H1 (cell line): ENCODE measurements at regions not wholly inside any gene's neighbourhood (a gene's known extent, or its start where the extent isn't known, plus 50 kb on each side); places are given as distances from the start of the nearest gene placed in this dataset.

Source experiments
- CTCF ChIA-PET: fragments of 300-600 bp; sonication (Branson Sonifier 250); formaldehyde crosslinking; loops from one replicate; lab custom pipeline; 2021; ENCODE audit not compliant: partially characterized antibody; lab: Charles Lee
- POLR2A ChIA-PET: fragments of 300-600 bp; sonication (Branson Sonifier 250); formaldehyde crosslinking; loops from one replicate; lab custom pipeline; 2021; ENCODE audit warnings: inconsistent platforms; ENCODE audit not compliant: partially characterized antibody; lab: Charles Lee
- DNase-seq, 2 experiments: peaks; one replicate each; pipeline versions ENCODE4 v3.0.0 to v3.0.0-alpha.2; 2010 to 2022; ENCODE audit warnings: low spot score in 2 of 2, low read depth in 1 of 2, mixed read lengths in 1 of 2
- FAIRE-seq: peaks from 2 replicates; lab custom pipeline; 2011; peaks lifted over from hg19 to GRCh38; lab: Jason Lieb, UNC
- H2AFZ ChIP-seq: 2 replicates; pipeline ENCODE4 v1.8.1; 2012; ENCODE audit warnings: low read length, inconsistent platforms
- H2AK5ac ChIP-seq: 2 replicates; pipeline ENCODE4 v1.6.1; 2013; ENCODE audit warnings: low read depth, low read length
- H2BK120ac ChIP-seq: replicated peaks from 2 replicates; pipeline ENCODE3; 2013; ENCODE audit warnings: low read depth, low read length, inconsistent platforms
- H2BK12ac ChIP-seq: 2 replicates; pipeline ENCODE4 v1.6.1; 2013; ENCODE audit warnings: low read depth, low read length
- H2BK15ac ChIP-seq: 2 replicates; pipeline ENCODE4 v1.6.1; 2013; ENCODE audit warnings: low read length
- H2BK20ac ChIP-seq: 2 replicates; pipeline ENCODE4 v1.6.1; 2013; ENCODE audit warnings: low read length
- H2BK5ac ChIP-seq: 2 replicates; pipeline ENCODE4 v1.6.1; 2013; ENCODE audit warnings: low read depth, low read length
- H3K14ac ChIP-seq: 2 replicates; pipeline ENCODE4 v1.6.1; 2013; ENCODE audit warnings: inconsistent platforms; ENCODE audit not compliant: insufficient read length
- H3K18ac ChIP-seq: 2 replicates; pipeline ENCODE4 v1.6.1; 2013; ENCODE audit warnings: low read length; ENCODE audit errors: extremely low read depth
- H3K23ac ChIP-seq: 2 replicates; pipeline ENCODE4 v1.6.1; 2013; ENCODE audit warnings: inconsistent platforms; ENCODE audit not compliant: insufficient read length
- H3K23me2 ChIP-seq: 2 replicates; pipeline ENCODE4 v1.6.1; 2013; ENCODE audit warnings: low read depth, low read length
- H3K27ac ChIP-seq: 2 replicates; pipeline ENCODE4 v1.6.1; 2011; ENCODE audit warnings: low read depth, low read length, inconsistent platforms
- H3K27me3 ChIP-seq, 4 experiments: replicated peaks in 1 of 4; 1 replicate in 1 of 4; 2 replicates in 3 of 4; pipeline versions ENCODE4 v1.6.1 to v1.8.1; 2011 to 2013; ENCODE audit warnings: low read length in 3 of 4, mild to moderate bottlenecking in 3 of 4, inconsistent platforms in 2 of 4, mixed read lengths in 2 of 4, moderate library complexity in 1 of 4; ENCODE audit not compliant: control insufficient read depth in 3 of 4, insufficient read depth in 3 of 4; ENCODE audit errors: extremely low read depth in 1 of 4
- H3K36me3 ChIP-seq, 4 experiments: 2 replicates each; pipeline versions ENCODE4 v1.6.1 to v1.8.1; 2011 to 2013; ENCODE audit warnings: mild to moderate bottlenecking in 4 of 4, low read length in 3 of 4, moderate library complexity in 2 of 4, control low read depth in 1 of 4, inconsistent platforms in 1 of 4; ENCODE audit not compliant: insufficient read depth in 4 of 4, control insufficient read depth in 2 of 4
- H3K4ac ChIP-seq: replicated peaks from 2 replicates; pipeline ENCODE3; 2013; ENCODE audit warnings: low read length, low read depth, mixed read lengths, inconsistent platforms; ENCODE audit not compliant: insufficient read length
- H3K4me1 ChIP-seq, 4 experiments: replicated peaks in 1 of 4; 1 replicate in 1 of 4; 2 replicates in 3 of 4; pipeline versions ENCODE4 v1.6.1 to v1.8.1; 2011 to 2013; ENCODE audit warnings: low read length in 3 of 4, inconsistent platforms in 2 of 4, mixed read lengths in 1 of 4; ENCODE audit not compliant: insufficient read depth in 4 of 4, control insufficient read depth in 3 of 4
- H3K4me2 ChIP-seq, 2 experiments: 2 replicates each; pipeline versions ENCODE4 v1.6.1 to v1.8.1; 2011 to 2013; ENCODE audit warnings: low read depth in 2 of 2, low read length in 2 of 2, control low read depth in 1 of 2, inconsistent platforms in 1 of 2, mild to moderate bottlenecking in 1 of 2; ENCODE audit not compliant: insufficient read depth in 1 of 2
- H3K4me3 ChIP-seq, 4 experiments: fragments of 200-600, 300-600 bp in 1 of 4; sonication (generic), shearing (Covaris generic), sonication (Bioruptor Twin) in 1 of 4; 2 replicates each; pipeline versions ENCODE4 v1.5.1 to v1.8.1; 2011 to 2016; ENCODE audit warnings: low read length in 4 of 4, low read depth in 3 of 4, control low read depth in 2 of 4, inconsistent platforms in 2 of 4, mild to moderate bottlenecking in 2 of 4, mixed read lengths in 1 of 4, moderate library complexity in 1 of 4; ENCODE audit not compliant: insufficient read depth in 2 of 4; ENCODE audit errors: extremely low read depth in 1 of 4
- H3K56ac ChIP-seq: replicated peaks from 2 replicates; pipeline ENCODE3; 2013; ENCODE audit warnings: low read depth, mild to moderate bottlenecking, mixed read lengths, low read length, inconsistent platforms; ENCODE audit not compliant: insufficient read length
- H3K79me1 ChIP-seq: 2 replicates; pipeline ENCODE4 v1.6.1; 2013; ENCODE audit warnings: low read depth, low read length, control low read depth
- H3K79me2 ChIP-seq, 2 experiments: 2 replicates each; pipeline versions ENCODE4 v1.6.1 to v1.8.1; 2012 to 2013; ENCODE audit warnings: low read length in 2 of 2, mild to moderate bottlenecking in 2 of 2, inconsistent platforms in 1 of 2; ENCODE audit not compliant: insufficient read depth in 2 of 2, control insufficient read depth in 1 of 2
- H3K9ac ChIP-seq, 4 experiments: replicated peaks in 1 of 4; 1 replicate in 1 of 4; 2 replicates in 3 of 4; pipeline versions ENCODE4 v1.6.1 to v1.8.1; 2011 to 2013; ENCODE audit warnings: low read depth in 3 of 4, low read length in 3 of 4, control low read depth in 2 of 4, mild to moderate bottlenecking in 2 of 4, moderate library complexity in 2 of 4, inconsistent platforms in 1 of 4; ENCODE audit errors: extremely low read depth in 1 of 4
- H3K9me3 ChIP-seq, 2 experiments: 2 replicates each; pipeline versions ENCODE4 v1.6.1 to v1.8.1; 2012 to 2013; ENCODE audit warnings: mild to moderate bottlenecking in 2 of 2, moderate library complexity in 2 of 2, control low read depth in 1 of 2, inconsistent platforms in 1 of 2, low read depth in 1 of 2, low read length in 1 of 2, mixed read lengths in 1 of 2; ENCODE audit not compliant: insufficient read depth in 2 of 2
- H4K20me1 ChIP-seq, 2 experiments: replicated peaks in 1 of 2; 2 replicates each; pipeline versions ENCODE3 to v1.8.1; 2011 to 2013; ENCODE audit warnings: inconsistent platforms in 2 of 2, low read length in 2 of 2, mild to moderate bottlenecking in 1 of 2; ENCODE audit not compliant: insufficient read depth in 2 of 2, control insufficient read depth in 1 of 2
- H4K5ac ChIP-seq: 2 replicates; pipeline ENCODE4 v1.6.1; 2013; ENCODE audit warnings: low read length, low read depth, mixed read lengths, inconsistent platforms; ENCODE audit not compliant: insufficient read length
- H4K8ac ChIP-seq: 2 replicates; pipeline ENCODE4 v1.8.0; 2013; ENCODE audit warnings: mild to moderate bottlenecking, moderate library complexity, low read length, inconsistent platforms; ENCODE audit not compliant: insufficient read depth; ENCODE audit errors: extremely low read depth
- H4K91ac ChIP-seq: replicated peaks from 2 replicates; pipeline ENCODE3; 2013; ENCODE audit warnings: low read length, mixed read lengths, inconsistent platforms; ENCODE audit not compliant: insufficient read length
- BACH1 ChIP-seq: IDR thresholded peaks from 2 replicates; pipeline ENCODE4 v1.6.1; 2012; ENCODE audit warnings: low read length, improper control_type of control experiment
- GTF2F1 ChIP-seq: IDR thresholded peaks from 2 replicates; pipeline ENCODE4 v1.6.1; 2012; ENCODE audit warnings: low read depth, low read length, improper control_type of control experiment, borderline replicate concordance
- HDAC2 ChIP-seq, 2 experiments: fragments of 300-600 bp in 1 of 2; sonication (generic) in 1 of 2; IDR thresholded peaks; 2 replicates each; pipeline ENCODE4 v1.6.1; 2011 to 2012; ENCODE audit warnings: low read depth in 2 of 2, low read length in 2 of 2, mild to moderate bottlenecking in 2 of 2, moderate library complexity in 2 of 2, borderline replicate concordance in 1 of 2, inconsistent platforms in 1 of 2
- JUN ChIP-seq: IDR thresholded peaks from 2 replicates; pipeline ENCODE4 v1.6.1; 2011; ENCODE audit warnings: low read depth, mild to moderate bottlenecking, improper control_type of control experiment, low read length
- KDM5A ChIP-seq: fragments of 200-600 bp; IDR thresholded peaks from 2 replicates; pipeline ENCODE4 v1.7.1; 2012; ENCODE audit warnings: mild to moderate bottlenecking, low read length, inconsistent platforms, mixed read lengths
- NRF1 ChIP-seq: IDR thresholded peaks from 2 replicates; pipeline ENCODE4 v1.6.1; 2011; ENCODE audit warnings: mild to moderate bottlenecking, low read depth, low read length, improper control_type of control experiment
- RBBP5 ChIP-seq: IDR thresholded peaks from 2 replicates; pipeline ENCODE4 v1.7.1; 2012; ENCODE audit warnings: low read depth, mild to moderate bottlenecking, inconsistent platforms, low read length, moderate library complexity, borderline replicate concordance
- RNF2 ChIP-seq: fragments of 200-900, 300-1000 bp; sonication (generic); IDR thresholded peaks from 2 replicates; pipeline ENCODE4 v1.7.1; 2016; ENCODE audit warnings: borderline replicate concordance, low read depth, mild to moderate bottlenecking, antibody characterized with exemption, low read length; ENCODE audit not compliant: poor library complexity, severe bottlenecking; ENCODE audit errors: missing control alignments
- SIN3A ChIP-seq, 2 experiments: IDR thresholded peaks in 1 of 2; conservative IDR thresholded peaks in 1 of 2; 2 replicates each; pipeline ENCODE4 v1.6.1; 2011 to 2012; ENCODE audit warnings: low read length in 2 of 2, improper control_type of control experiment in 1 of 2, low read depth in 1 of 2, mild to moderate bottlenecking in 1 of 2
- SIX5 ChIP-seq: IDR thresholded peaks from 2 replicates; pipeline ENCODE4 v1.6.1; 2011; ENCODE audit warnings: mild to moderate bottlenecking, low read depth, low read length
- USF2 ChIP-seq: IDR thresholded peaks from 2 replicates; pipeline ENCODE4 v1.6.1; 2011; ENCODE audit warnings: low read length, improper control_type of control experiment
- YY1 ChIP-seq: IDR thresholded peaks from 2 replicates; pipeline ENCODE4 v1.6.1; 2011; ENCODE audit warnings: low read depth, mild to moderate bottlenecking, low read length
- WGBS, 2 experiments: shearing (Covaris generic) in 1 of 2; methylation state at CpG; one replicate each; pipeline versions ENCODE4 v1.1.6 to v1.1.7; 2013 to 2015; ENCODE audit warnings: low lambda C conversion rate in 2 of 2, mixed read lengths in 2 of 2, inconsistent platforms in 1 of 2, low coverage in 1 of 2, missing lambda C conversion rate in 1 of 2; ENCODE audit not compliant: insufficient replicate concordance in 2 of 2, insufficient coverage in 1 of 2, insufficient read length in 1 of 2; ENCODE audit errors: extremely low coverage in 1 of 2, missing lambda C conversion rate in 1 of 2; 5-methylcytosine and 5-hydroxymethylcytosine counted together

- Histone ChIP-seq H4K20me1 (no peaks in the 10 kb centered on the region), H2BK5ac (no peak overlapping the region), H3K4me3 (no peak overlapping the region), H2BK15ac (no peak overlapping the region), H2BK12ac (no peak overlapping the region), H3K4ac (no peak overlapping the region), H2AFZ (no peak overlapping the region), H3K9ac (no peak overlapping the region), H4K5ac (no peak overlapping the region), H3K79me1 (no peaks in the 10 kb centered on the region), H3K79me2 (no peaks in the 10 kb centered on the region), H3K4me2 (no peak overlapping the region), H3K36me3 (no peaks in the 10 kb centered on the region; a peak in 1 of 8 replicates), H3K27ac (no peak overlapping the region), H4K91ac (no peak overlapping the region), H4K8ac (no peak overlapping the region), H3K27me3 (no peaks in the 10 kb centered on the region), H3K9me3 (no peaks in the 10 kb centered on the region), H3K56ac (no peak overlapping the region), H3K23ac (no peak overlapping the region), H3K14ac (no peak overlapping the region), H3K23me2 (no peaks in the 10 kb centered on the region), H2BK20ac (no peak overlapping the region), H2AK5ac (no peak overlapping the region), H3K18ac (no peak overlapping the region), H3K4me1 (peaks cover 0 to 11% (median 4%) of the 10 kb centered on the region in 4 experiments; a peak in 2 of 7 replicates), H2BK120ac (no peak overlapping the region)
- POLR2A ChIA-PET, result no interaction called here
- FAIRE-seq (no peak), DNase-seq (no peak)
- WGBS, 2 experiments, result 78% methylated on average over 1 of the region's 1 CpG; no CpG with 5 or more reads in 1 of the 2 experiments
- CTCF ChIA-PET, result interaction anchor here (0.9 to 1.8 kb wide), 6 partner anchors 9 to 322 kb away, joined by 3 to 5 read pairs (median 4); no protein-coding TSS in a partner anchor
- TF ChIP-seq USF2, result no peak
- TF ChIP-seq KDM5A, result no peak
- no peak for TF ChIP-seq RNF2
- TF ChIP-seq SIN3A (conservative IDR thresholded peaks at IDR 0.05 in 1 of 2, IDR thresholded peaks at IDR 0.05 in 1 of 2; ENCODE audit: low read depth in 1 of 2, low read length in 2 of 2), result no peak
- TF ChIP-seq JUN, result no peak
- TF ChIP-seq HDAC2 (IDR thresholded peaks at IDR 0.05; ENCODE audit: borderline replicate concordance in 1 of 2, low read depth in 2 of 2, low read length in 2 of 2), result no peak
- no peak for TF ChIP-seq RBBP5
- TF ChIP-seq BACH1, result no peak
- no peak for TF ChIP-seq NRF1
- no peak for TF ChIP-seq YY1
- no peak for TF ChIP-seq SIX5
- TF ChIP-seq GTF2F1, result no peak
Measured at GRCh38 chr3:31240874-31241273, 291.9 kb upstream of the STT3B start.
